Fibroblast of the aortic adventitia (primary cell): ENCODE measurements at regions not wholly inside any gene's neighbourhood (a gene's known extent, or its start where the extent isn't known, plus 50 kb on each side); places are given as distances from the start of the nearest gene placed in this dataset.
"Not testable (repeated sequence)": the region's sequence is repeated elsewhere in the genome, so short reads cannot be mapped to it uniquely, and the experiment has no call there.

Experiments used
- DNase-seq: peaks from one replicate; pipeline ENCODE4 v3.0.0-alpha.2; 2010; ENCODE audit warnings: low read depth
- H3K4me3 ChIP-seq: 2 replicates; pipeline ENCODE4 v1.5.1; 2011; ENCODE audit warnings: low read depth, mild to moderate bottlenecking, control low read depth, low read length, moderate library complexity
- TF ChIP-seq, protein P1 (sequence below): IDR thresholded peaks from 2 replicates; pipeline ENCODE4 v1.5.1; 2011; ENCODE audit warnings: mild to moderate bottlenecking, low read length, control low read depth, inconsistent platforms; ENCODE audit not compliant: insufficient read depth

DNA sequence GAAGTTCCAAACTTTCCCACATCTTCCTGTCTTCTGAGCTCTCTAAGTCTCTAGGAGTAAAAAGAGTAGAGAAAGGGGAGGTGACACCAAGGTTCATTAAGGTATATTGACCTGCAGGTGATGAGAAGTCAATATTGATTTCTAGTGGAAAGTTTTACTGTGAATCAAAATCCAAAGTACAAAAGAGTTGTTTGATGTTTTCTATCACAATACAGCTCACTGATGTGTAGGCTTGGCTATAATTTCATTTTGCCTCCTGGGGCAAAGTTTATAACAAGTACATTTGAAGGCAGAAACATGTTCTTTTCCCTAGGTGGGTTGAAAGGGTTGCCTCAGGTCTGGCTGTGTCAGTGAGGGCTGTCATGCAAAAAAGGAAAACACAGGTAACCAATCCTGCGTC lies 65.2 kb upstream of the LRPPRC start:
- TF ChIP-seq, protein P1, sequence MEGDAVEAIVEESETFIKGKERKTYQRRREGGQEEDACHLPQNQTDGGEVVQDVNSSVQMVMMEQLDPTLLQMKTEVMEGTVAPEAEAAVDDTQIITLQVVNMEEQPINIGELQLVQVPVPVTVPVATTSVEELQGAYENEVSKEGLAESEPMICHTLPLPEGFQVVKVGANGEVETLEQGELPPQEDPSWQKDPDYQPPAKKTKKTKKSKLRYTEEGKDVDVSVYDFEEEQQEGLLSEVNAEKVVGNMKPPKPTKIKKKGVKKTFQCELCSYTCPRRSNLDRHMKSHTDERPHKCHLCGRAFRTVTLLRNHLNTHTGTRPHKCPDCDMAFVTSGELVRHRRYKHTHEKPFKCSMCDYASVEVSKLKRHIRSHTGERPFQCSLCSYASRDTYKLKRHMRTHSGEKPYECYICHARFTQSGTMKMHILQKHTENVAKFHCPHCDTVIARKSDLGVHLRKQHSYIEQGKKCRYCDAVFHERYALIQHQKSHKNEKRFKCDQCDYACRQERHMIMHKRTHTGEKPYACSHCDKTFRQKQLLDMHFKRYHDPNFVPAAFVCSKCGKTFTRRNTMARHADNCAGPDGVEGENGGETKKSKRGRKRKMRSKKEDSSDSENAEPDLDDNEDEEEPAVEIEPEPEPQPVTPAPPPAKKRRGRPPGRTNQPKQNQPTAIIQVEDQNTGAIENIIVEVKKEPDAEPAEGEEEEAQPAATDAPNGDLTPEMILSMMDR = no peak
- DNase-seq = no peak
- H3K4me3 ChIP-seq = no peak overlapping the region

DNA sequence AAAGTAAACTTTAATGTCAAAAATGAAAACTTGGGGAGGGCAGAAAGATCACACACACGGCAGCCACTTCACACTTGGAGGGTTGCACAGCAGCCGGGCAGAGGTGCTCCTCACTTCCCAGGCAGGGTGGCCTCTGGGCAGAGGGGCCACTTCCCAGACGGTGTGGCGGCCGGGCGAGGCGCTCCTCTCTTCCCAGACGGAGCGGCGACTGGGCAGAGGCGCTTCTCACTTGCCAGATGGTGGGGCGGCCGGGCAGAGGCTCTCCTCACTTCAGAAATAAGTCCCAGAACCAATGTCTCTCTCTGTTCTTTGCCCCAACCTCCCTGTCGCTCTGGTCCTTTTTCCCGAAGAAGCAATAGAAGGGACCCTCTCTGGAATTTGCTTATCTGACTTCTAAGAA lies 65.7 kb upstream of the LRPPRC start:
- no peak overlapping the region for H3K4me3 ChIP-seq
- no peak for DNase-seq
- TF ChIP-seq, protein P1 = no peak

DNA sequence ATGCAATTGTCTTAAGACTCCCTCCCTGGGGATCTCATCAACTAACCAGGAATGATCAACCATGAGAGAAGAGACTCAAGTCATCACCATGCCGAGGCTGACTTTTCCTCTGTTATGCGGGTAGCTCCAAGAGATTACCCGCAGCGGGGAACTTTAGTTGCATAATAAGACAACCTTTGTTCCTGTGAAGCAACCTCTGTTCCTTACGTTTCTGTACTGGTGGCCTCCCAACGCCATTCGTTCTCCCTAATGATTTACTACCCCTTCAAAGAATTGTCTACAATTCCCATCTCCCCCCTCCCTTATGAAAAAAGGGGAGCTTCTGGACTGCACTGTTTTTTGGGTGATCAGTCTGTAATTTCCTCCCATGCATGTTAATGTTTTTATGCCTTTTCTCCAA lies 66.1 kb upstream of the LRPPRC start:
- TF ChIP-seq, protein P1 = no peak
- DNase-seq = no peak
- no peak overlapping the region for H3K4me3 ChIP-seq

DNA sequence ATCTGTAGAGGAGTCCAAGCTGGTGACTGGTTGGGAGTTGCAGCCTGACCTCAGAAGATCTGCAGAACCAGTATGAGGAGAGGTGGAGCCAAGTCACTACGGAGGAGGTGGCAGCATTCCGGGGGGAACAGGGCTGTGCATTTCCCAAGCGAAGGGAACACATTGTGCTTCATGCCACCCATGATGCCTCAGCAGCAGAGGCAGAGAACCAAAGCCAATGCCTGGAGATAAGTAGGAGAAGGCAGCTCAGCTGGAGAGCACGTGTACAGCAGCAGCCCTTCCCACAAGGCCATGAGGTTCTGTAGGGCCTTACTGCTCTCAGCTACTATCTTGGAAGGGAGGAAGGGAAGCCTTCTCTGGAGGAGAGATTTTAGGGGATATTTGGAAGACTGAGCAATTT lies 67.2 kb upstream of the LRPPRC start:
- TF ChIP-seq, protein P1 = no peak
- DNase-seq = no peak
- H3K4me3 ChIP-seq = no peak overlapping the region

DNA sequence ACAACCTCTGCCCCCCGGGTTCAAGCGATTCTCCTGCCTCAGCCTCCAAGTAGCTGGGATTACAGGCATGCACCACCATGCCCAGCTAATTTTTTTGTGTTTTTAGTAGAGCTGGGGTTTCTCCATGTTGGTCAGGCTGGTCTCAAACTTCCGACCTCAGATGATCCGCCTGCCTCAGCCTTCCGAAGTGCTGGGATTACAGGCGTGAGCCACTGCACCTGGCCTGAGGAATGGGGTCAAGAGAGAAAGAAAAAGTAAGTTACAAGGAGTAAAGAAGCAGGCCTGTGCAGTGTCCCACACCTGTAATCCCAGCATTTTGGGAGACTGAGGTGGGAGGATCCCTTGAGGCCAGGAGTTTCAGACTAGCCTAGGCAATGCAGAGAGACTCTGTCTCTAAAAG lies 68.5 kb upstream of the LRPPRC start:
- not testable (repeated sequence) for H3K4me3 ChIP-seq, DNase-seq

DNA sequence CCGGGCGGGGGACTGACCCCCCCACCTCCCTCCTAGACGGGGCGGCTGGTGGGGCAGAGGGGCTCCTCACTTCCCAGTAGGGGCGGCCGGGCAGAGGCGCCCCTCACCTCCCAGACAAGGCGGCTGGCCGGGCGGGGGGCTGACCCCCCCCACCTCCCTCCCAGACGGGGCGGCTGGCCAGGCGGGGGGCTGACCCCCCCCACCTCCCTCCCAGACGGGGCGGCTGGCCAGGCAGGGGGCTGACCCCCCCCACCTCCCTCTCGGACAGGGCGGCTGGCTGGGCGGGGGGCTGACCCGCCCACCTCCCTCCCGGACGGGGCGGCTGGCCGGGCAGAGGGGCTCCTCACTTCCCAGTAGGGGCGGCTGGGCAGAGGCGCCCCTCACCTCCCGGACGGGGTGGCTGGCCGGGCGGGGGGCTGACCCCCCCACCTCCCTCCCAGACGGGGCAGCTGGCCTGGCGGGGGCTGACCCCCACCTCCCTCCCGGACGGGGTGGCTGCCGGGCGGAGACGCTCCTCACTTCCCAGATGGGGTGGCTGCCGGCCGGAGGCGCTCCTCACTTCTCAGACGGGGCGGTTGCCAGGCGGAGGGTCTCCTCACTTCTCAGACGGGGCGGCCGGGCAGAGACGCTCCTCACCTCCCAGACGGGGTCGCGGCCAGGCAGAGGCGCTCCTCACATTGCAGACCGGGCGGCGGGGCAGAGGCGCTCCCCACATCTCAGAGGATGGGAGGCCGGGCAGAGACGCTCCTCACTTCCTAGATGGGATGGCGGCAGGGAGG lies 71.4 kb upstream of the LRPPRC start:
- not testable (repeated sequence) for DNase-seq, H3K4me3 ChIP-seq

DNA sequence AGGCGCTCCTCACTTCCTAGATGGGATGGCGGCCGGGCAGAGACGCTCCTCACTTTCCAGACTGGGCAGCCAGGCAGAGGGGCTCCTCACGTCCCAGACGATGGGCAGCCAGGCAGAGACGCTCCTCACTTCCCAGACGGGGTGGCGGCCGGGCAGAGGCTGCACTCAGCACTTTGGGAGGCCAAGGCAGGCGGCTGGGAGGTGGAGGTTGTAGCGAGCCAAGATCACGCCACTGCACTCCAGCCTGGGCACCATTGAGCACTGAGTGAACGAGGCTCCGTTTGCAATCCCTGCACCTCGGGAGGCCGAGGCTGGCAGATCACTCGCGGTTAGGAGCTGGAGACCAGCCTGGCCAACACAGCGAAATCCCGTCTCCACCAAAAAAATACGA lies 72.0 kb upstream of the LRPPRC start:
- H3K4me3 ChIP-seq, DNase-seq: not testable (repeated sequence)

DNA sequence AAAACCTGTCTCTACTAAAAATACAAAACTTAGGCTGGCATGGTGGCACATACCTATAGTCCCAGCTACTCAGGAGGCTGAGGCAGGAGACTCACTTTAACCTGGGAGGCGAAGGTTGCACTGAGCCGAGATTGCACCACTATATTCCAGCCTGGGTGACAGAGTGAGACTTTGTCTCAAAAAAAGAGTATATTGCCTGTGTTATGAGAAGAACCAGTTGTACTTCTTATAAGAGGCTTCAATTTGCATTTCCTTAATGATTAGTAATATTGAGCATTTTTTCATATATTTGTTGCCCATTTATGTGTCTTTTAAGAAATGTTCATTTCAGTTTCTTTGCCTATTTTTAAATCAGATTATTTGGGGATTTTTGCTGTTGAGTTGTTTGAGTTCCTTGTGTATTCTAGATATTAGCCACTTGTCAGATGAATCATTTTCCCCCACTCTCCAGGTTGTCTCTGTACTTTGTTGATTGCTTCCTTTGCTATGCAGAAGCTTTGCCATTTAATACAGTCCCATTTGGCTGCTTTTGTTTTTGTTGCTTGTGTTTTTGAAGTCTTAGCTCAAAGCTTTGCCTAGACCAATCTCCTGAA lies 75.8 kb upstream of the LRPPRC start:
- DNase-seq = no peak
- H3K4me3 ChIP-seq = no peak overlapping the region
- TF ChIP-seq, protein P1 = no peak

DNA sequence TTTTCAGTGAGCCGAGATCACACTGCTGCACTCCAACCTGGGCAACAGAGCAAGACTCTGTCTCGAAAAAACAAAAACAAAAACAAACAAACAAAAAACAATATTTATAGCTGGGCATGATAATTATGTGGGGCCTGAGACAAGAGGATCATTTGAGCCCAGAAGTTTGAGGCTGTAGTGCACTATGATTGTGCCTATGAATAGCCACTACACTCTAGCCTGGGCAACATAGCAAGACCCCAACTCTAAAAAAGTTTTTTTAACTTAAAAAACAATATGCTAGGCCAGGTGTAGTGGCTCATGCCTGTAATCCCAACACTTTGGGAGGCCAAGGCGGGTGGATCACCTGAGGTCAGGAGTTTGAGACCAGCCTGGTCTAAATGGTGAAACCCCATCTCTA lies 77.9 kb upstream of the LRPPRC start:
- H3K4me3 ChIP-seq, DNase-seq: not testable (repeated sequence)

DNA sequence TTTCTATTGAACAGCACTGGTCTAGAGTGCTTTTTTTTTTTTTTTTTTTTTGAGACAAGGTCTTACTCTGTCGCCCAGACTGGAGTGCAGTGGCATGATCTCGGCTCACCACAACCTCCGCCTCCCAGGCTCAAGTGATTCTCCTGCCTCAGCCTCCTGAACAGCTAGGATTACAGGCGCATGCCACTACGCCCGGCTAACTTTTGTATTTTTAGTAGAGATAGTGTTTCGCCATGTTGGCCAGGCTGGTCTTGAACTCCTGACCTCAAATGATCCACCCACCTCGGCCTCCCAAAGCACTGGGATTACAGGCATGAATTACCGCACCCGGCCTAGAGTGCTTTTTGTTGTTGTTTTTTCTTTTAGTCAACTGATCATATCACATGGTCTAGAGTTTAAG lies 79.0 kb upstream of the LRPPRC start:
- H3K4me3 ChIP-seq, DNase-seq: not testable (repeated sequence)
